Activated CD4-positive, alpha-beta T cell treated with anti-CD3 and anti-CD28 coated beads, Interleukin-2, amount 50 U/mL, for 48 hours (primary cell): ENCODE measurements at regions not wholly inside any gene's neighbourhood (a gene's known extent, or its start where the extent isn't known, plus 50 kb on each side); places are given as distances from the start of the nearest gene placed in this dataset.

Experiments used
- DNase-seq, 2 experiments: peaks; one replicate each; pipeline ENCODE4 v3.0.0-alpha.2; 2020

- DNase-seq, result no peak
These were observed 219.6 kb upstream of the RORB start for GRCh38 chr9:74277532-74277931.

GRCh38 chr9:74281674-74282073 is 215.5 kb upstream of the RORB start:
- no peak for DNase-seq

GRCh38 chr9:74282526-74283253 is 214.4 kb upstream of the RORB start:
- no peak for DNase-seq

GRCh38 chr9:74284581-74285450 is 212.3 kb upstream of the RORB start:
- DNase-seq, result no peak

GRCh38 chr9:74293479-74293878 is 203.7 kb upstream of the RORB start:
- no peak for DNase-seq

GRCh38 chr9:74303945-74304344 is 193.2 kb upstream of the RORB start:
- no peak for DNase-seq

GRCh38 chr9:74304598-74304997 is 192.5 kb upstream of the RORB start:
- DNase-seq, result no peak

- no peak for DNase-seq
These were observed 187.5 kb upstream of the RORB start for GRCh38 chr9:74309654-74310053.

GRCh38 chr9:74317235-74317634 is 179.9 kb upstream of the RORB start:
- no peak for DNase-seq

GRCh38 chr9:74321396-74321795 is 175.7 kb upstream of the RORB start:
- DNase-seq, result no peak

GRCh38 chr9:74322661-74323314 is 174.3 kb upstream of the RORB start:
- DNase-seq, result no peak

GRCh38 chr9:74330487-74331214 is 166.5 kb upstream of the RORB start:
- no peak for DNase-seq

GRCh38 chr9:74331607-74332006 is 165.5 kb upstream of the RORB start:
- DNase-seq, result no peak

GRCh38 chr9:74333384-74334032 is 163.6 kb upstream of the RORB start:
- DNase-seq, result no peak

GRCh38 chr9:74334271-74334670 is 162.9 kb upstream of the RORB start:
- DNase-seq, result no peak

GRCh38 chr9:74336161-74336560 is 161.0 kb upstream of the RORB start:
- no peak for DNase-seq

- DNase-seq, result no peak
These were observed 148.4 kb upstream of the RORB start for GRCh38 chr9:74348777-74349176.

GRCh38 chr9:74355107-74355506 is 142.0 kb upstream of the RORB start:
- DNase-seq, result no peak

GRCh38 chr9:74357577-74357976 is 139.6 kb upstream of the RORB start:
- no peak for DNase-seq

- DNase-seq, result no peak
These were observed 138.2 kb upstream of the RORB start for GRCh38 chr9:74358959-74359358.

- DNase-seq, result no peak
These were observed 135.6 kb upstream of the RORB start for GRCh38 chr9:74361508-74361907.

- DNase-seq, result no peak
These were observed 134.7 kb upstream of the RORB start for GRCh38 chr9:74362423-74362822.

GRCh38 chr9:74366111-74366510 is 131.0 kb upstream of the RORB start:
- DNase-seq, result no peak
